IPS-18a (cell line): ENCODE measurements at regions not wholly inside any gene's neighbourhood (a gene's known extent, or its start where the extent isn't known, plus 50 kb on each side); places are given as distances from the start of the nearest gene placed in this dataset.
A peak's percentile ranks its signal among the peaks of the same experiment; 100 is the strongest.

Experiments
- H3K27ac ChIP-seq: one replicate; pipeline ENCODE4 v1.5.1; 2013; ENCODE audit warnings: low read length
- H3K27me3 ChIP-seq: one replicate; pipeline ENCODE4 v1.6.1; 2013; ENCODE audit warnings: mild to moderate bottlenecking, low read length; ENCODE audit not compliant: control insufficient read depth, insufficient read depth
- H3K36me3 ChIP-seq: one replicate; pipeline ENCODE4 v1.6.1; 2013; ENCODE audit warnings: low read depth, low read length; ENCODE audit not compliant: control insufficient read depth
- H3K4me1 ChIP-seq: one replicate; pipeline ENCODE4 v1.6.1; 2013; ENCODE audit warnings: low read depth, low read length; ENCODE audit not compliant: control insufficient read depth
- H3K4me3 ChIP-seq: one replicate; pipeline ENCODE4 v1.5.1; 2013; ENCODE audit warnings: low read length
- H3K9ac ChIP-seq: one replicate; pipeline ENCODE4 v1.6.1; 2013; ENCODE audit warnings: mild to moderate bottlenecking, low read length, moderate library complexity
- H3K9me3 ChIP-seq: one replicate; pipeline ENCODE4 v1.6.1; 2013; ENCODE audit warnings: low read depth, low read length; ENCODE audit not compliant: control insufficient read depth

GRCh38 chrX:68908071-68908470 lies 79.2 kb downstream of the EFNB1 start:
- H3K27ac ChIP-seq: no peak overlapping the region
- no peaks in the 10 kb centered on the region for H3K9me3 ChIP-seq
- H3K36me3 ChIP-seq: no peaks in the 10 kb centered on the region
- peaks cover 28% of the 10 kb centered on the region for H3K27me3 ChIP-seq
- H3K4me1 ChIP-seq: peaks cover 30% of the 10 kb centered on the region
- no peak overlapping the region for H3K9ac ChIP-seq
- H3K4me3 ChIP-seq: no peak overlapping the region

- Histone ChIP-seq H3K27ac (no peak overlapping the region), H3K9me3 (no peaks in the 10 kb centered on the region), H3K4me1 (peaks cover 21% of the 10 kb centered on the region), H3K9ac (no peak overlapping the region), H3K36me3 (no peaks in the 10 kb centered on the region), H3K4me3 (no peak overlapping the region), H3K27me3 (peaks cover 9% of the 10 kb centered on the region)
Measured at GRCh38 chrX:68902706-68903504, 74.1 kb downstream of the EFNB1 start.

- no peak overlapping the region for H3K27ac ChIP-seq
- H3K9ac ChIP-seq: no peak overlapping the region
- no peak overlapping the region for H3K4me3 ChIP-seq
- no peaks in the 10 kb centered on the region for H3K36me3 ChIP-seq
- H3K9me3 ChIP-seq: no peaks in the 10 kb centered on the region
- peaks cover 21% of the 10 kb centered on the region for H3K4me1 ChIP-seq
- H3K27me3 ChIP-seq: peaks cover 3% of the 10 kb centered on the region
Measured at GRCh38 chrX:68901519-68901918, 72.7 kb downstream of the EFNB1 start.

DNA sequence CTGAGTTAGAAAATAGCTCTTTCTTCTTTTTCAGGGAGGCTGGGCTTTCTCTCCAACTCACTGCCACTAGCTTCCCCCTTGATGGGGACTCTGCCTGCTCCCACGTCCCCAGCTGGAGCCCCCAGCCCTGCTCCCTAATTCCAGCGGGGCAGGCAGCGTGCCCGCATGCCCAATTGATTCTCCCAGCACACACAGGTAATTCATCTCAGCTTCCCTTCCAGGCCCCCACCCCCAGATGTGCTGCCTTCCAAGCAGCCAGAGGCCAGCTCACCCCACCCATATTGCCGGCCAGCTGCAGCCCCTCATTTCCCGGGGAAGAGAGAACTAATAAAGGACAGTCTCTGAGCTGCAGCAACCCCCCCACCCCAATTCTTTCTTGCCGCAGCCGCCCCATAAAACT lies 69.8 kb downstream of the EFNB1 start:
- Histone ChIP-seq H3K27me3 (peaks cover 22% of the 10 kb centered on the region), H3K4me1 (peaks cover 34% of the 10 kb centered on the region), H3K27ac (no peak overlapping the region), H3K9me3 (no peaks in the 10 kb centered on the region), H3K36me3 (no peaks in the 10 kb centered on the region), H3K9ac (no peak overlapping the region), H3K4me3 (no peak overlapping the region)

DNA sequence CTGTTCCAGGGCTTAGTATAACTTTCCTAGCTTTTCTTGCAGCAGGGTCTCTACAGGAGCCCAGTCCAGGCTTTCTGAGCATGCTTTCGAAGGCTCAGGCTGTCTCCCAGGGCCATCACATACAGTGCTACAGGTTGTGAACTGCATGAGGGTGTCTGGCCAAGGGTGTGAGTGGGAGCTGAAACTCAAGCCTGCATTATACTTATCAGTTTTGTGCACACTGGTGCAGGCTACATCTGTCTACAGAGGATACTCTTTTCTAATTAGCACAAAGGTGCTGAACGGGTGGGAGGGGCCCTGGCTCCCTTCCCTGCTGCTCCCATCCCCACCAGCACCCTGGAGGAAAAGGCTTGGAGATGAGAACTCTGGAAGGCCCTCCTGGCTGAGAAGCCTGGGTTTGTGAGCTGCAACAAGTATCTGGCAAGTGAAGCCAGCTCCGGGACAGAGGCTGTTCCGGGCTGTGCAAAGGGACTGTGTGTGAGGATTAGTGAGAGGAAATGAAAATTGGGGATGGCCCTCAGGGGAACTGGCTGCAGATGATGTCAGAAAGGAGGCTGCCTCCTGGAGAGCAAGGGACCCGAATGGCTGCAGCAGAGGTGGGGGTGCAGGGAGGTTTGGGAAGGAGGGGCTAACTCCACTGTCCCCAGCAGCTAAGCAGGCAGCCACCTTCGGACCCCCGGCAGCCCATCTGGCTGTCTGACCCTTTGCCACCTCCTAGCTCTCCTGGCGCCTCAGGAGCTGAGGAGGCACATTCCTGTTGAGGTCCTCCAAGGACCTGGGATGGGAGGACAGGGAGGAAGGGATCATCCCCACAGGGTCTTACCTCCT lies 68.5 kb downstream of the EFNB1 start:
- Histone ChIP-seq H3K9me3 (no peaks in the 10 kb centered on the region), H3K4me1 (peaks cover 31% of the 10 kb centered on the region), H3K4me3 (no peak overlapping the region), H3K9ac (no peak overlapping the region), H3K27ac (no peak overlapping the region), H3K27me3 (peaks cover 32% of the 10 kb centered on the region), H3K36me3 (no peaks in the 10 kb centered on the region)

DNA sequence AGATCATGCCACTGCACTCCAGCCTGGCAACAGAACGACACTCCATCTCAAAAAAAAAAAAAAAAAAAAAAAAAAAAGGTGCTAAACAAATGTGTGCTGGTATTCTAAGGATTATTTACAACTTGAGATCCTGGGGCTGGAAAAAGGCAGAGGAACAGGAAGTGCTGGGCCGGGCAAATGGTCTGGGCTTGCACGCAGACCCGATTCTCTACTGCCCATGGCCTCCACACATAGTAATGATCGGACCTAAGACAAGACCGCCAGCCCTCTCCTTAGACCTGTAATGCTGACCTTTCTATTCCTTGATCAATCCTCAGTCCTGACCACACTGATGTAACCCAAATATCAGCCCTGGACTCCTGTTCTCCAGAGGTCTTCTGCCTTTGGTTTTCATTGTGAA lies 67.8 kb downstream of the EFNB1 start:
- Histone ChIP-seq H3K27ac (no peak overlapping the region), H3K9me3 (no peaks in the 10 kb centered on the region), H3K9ac (no peak overlapping the region), H3K4me1 (peaks cover 23% of the 10 kb centered on the region), H3K36me3 (no peaks in the 10 kb centered on the region), H3K27me3 (peaks cover 35% of the 10 kb centered on the region), H3K4me3 (no peak overlapping the region)

GRCh38 chrX:68895778-68896177 lies 67.0 kb downstream of the EFNB1 start:
- no peak overlapping the region for H3K4me3 ChIP-seq
- H3K9me3 ChIP-seq: no peaks in the 10 kb centered on the region
- no peaks in the 10 kb centered on the region for H3K36me3 ChIP-seq
- peaks cover 21% of the 10 kb centered on the region for H3K4me1 ChIP-seq
- H3K27me3 ChIP-seq: peaks cover 35% of the 10 kb centered on the region
- H3K27ac ChIP-seq: no peak overlapping the region
- no peak overlapping the region for H3K9ac ChIP-seq

DNA sequence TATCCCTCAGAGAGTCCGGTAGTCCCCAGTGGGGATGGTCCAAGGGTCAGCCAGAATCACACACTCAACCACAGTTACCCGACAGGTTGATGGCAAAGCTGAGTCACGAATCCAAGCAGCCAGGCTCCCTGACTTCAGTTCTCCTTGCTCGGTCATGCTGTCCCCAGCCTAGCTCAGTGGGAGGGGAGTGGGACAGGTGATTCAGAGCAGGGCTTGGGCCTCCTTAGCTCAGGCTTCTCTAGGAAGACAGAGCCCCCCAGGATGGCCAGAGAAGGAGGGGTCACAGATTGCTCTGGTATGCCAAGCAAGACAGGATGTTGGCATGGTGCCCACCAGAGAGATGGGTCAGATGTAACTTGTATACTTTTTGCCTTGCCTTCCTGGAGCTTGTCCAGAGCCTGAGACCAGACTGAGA lies 66.5 kb downstream of the EFNB1 start:
- no peak overlapping the region for H3K9ac ChIP-seq

GRCh38 chrX:68894513-68895340 lies 65.9 kb downstream of the EFNB1 start:
- peak overlapping the region; percentile 17 for H3K4me3 ChIP-seq
- no peak overlapping the region for H3K27ac ChIP-seq
- H3K9ac ChIP-seq: no peak overlapping the region

More for the DNA sequence above, 66.5 kb downstream of the EFNB1 start:
- no peaks in the 10 kb centered on the region for H3K9me3 ChIP-seq
- H3K27ac ChIP-seq: no peak overlapping the region
- peaks cover 35% of the 10 kb centered on the region for H3K27me3 ChIP-seq
- H3K4me1 ChIP-seq: peaks cover 21% of the 10 kb centered on the region
- no peaks in the 10 kb centered on the region for H3K36me3 ChIP-seq
- H3K4me3 ChIP-seq: no peak overlapping the region

DNA sequence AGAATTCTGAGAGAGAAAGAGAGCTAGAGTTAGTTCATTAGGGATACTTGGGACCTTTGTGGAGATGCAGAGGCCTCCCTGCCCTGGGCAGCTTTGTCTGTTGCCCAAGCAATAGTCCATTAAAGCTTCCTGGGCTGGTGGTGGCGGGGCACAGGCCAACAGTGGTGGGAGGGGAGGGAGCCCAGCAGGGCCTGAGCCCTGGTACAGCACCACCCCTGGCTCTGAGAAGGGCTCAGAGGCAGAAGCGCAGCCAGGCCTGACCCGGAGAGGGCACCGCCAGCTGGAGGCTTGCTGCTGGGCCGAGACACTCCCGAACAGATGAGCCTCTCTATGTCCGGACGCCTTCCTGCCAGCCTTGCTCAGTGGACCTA lies 65.3 kb downstream of the EFNB1 start:
- Histone ChIP-seq H3K9ac (no peak overlapping the region), H3K27ac (no peak overlapping the region), H3K4me3 (peak overlapping the region; percentile 17)

More at GRCh38 chrX:68894513-68895340, 65.9 kb downstream of the EFNB1 start:
- Histone ChIP-seq H3K36me3 (no peaks in the 10 kb centered on the region), H3K9me3 (no peaks in the 10 kb centered on the region), H3K4me1 (peaks cover 21% of the 10 kb centered on the region), H3K27me3 (peaks cover 35% of the 10 kb centered on the region)

GRCh38 chrX:68892651-68893050 lies 63.8 kb downstream of the EFNB1 start:
- H3K36me3 ChIP-seq: no peaks in the 10 kb centered on the region
- peaks cover 38% of the 10 kb centered on the region for H3K27me3 ChIP-seq
- H3K27ac ChIP-seq: no peak overlapping the region
- H3K4me3 ChIP-seq: no peak overlapping the region
- H3K4me1 ChIP-seq: peaks cover 21% of the 10 kb centered on the region
- H3K9ac ChIP-seq: no peak overlapping the region
- no peaks in the 10 kb centered on the region for H3K9me3 ChIP-seq

More for the DNA sequence above, 65.3 kb downstream of the EFNB1 start:
- H3K27me3 ChIP-seq: peaks cover 38% of the 10 kb centered on the region
- H3K4me1 ChIP-seq: peaks cover 21% of the 10 kb centered on the region
- no peaks in the 10 kb centered on the region for H3K9me3 ChIP-seq
- no peaks in the 10 kb centered on the region for H3K36me3 ChIP-seq
